ENCODE measurements at regions not wholly inside any gene's neighbourhood (a gene's known extent, or its start where the extent isn't known, plus 50 kb on each side); places are given as distances from the start of the nearest gene placed in this dataset.

GRCh38 chr20:48394415-48395081, 433.3 kb downstream of the PREX1 start:
- Histone ChIP-seq H3K9me3 (ENCODE audit: low read length) (peaks cover 4% of the 10 kb centered on the region), H3K4me1 (ENCODE audit: insufficient read depth, low read length) (no peaks in the 10 kb centered on the region), H3K27ac (ENCODE audit: low read depth, low read length) (no peak overlapping the region), H3K4me3 (ENCODE audit: low read length) (no peak overlapping the region), H3K27me3 (ENCODE audit: insufficient read depth, low read length, poor library complexity, severe bottlenecking) (no peaks in the 10 kb centered on the region), H3K36me3 (ENCODE audit: insufficient read depth, low read length) (no peaks in the 10 kb centered on the region)
- CTCF ChIA-PET = no interaction called here
- DNase-seq = no peak
- H3K36me3 Mint-ChIP-seq = peaks cover 0 to 4% (median 1%) of the 10 kb centered on the region in 3 donors
- peaks cover 5 to 21% of the 10 kb centered on the region in 2 donors for H3K27me3 Mint-ChIP-seq
- no peaks in the 10 kb centered on the region for H3K4me1 Mint-ChIP-seq
- POLR2A ChIA-PET = no interaction called here
- H3K27ac Mint-ChIP-seq = no peak overlapping the region
- peaks cover 7 to 24% (median 11%) of the 10 kb centered on the region in 5 donors for H3K9me3 Mint-ChIP-seq
- no peak overlapping the region for H3K4me3 Mint-ChIP-seq

- Mint-ChIP-seq H3K9me3 (peaks cover 7 to 24% (median 11%) of the 10 kb centered on the region in 5 donors), H3K27me3 (peaks cover 5 to 22% of the 10 kb centered on the region in 2 donors), H3K4me3 (no peak overlapping the region), H3K36me3 (peaks cover 0 to 4% (median 1%) of the 10 kb centered on the region in 3 donors), H3K27ac (no peak overlapping the region), H3K4me1 (no peaks in the 10 kb centered on the region)
- DNase-seq = no peak
- CTCF ChIA-PET = no interaction called here
- Histone ChIP-seq H3K27ac (ENCODE audit: low read depth, low read length) (no peak overlapping the region), H3K9me3 (ENCODE audit: low read length) (peaks cover 4% of the 10 kb centered on the region), H3K4me3 (ENCODE audit: low read length) (no peak overlapping the region), H3K36me3 (ENCODE audit: insufficient read depth, low read length) (no peaks in the 10 kb centered on the region), H3K4me1 (ENCODE audit: insufficient read depth, low read length) (no peaks in the 10 kb centered on the region), H3K27me3 (ENCODE audit: insufficient read depth, low read length, poor library complexity, severe bottlenecking) (no peaks in the 10 kb centered on the region)
- POLR2A ChIA-PET = no interaction called here
Observed at GRCh38 chr20:48393737-48394314, 434.0 kb downstream of the PREX1 start.

- Histone ChIP-seq H3K27me3 (ENCODE audit: insufficient read depth, low read length, poor library complexity, severe bottlenecking) (no peaks in the 10 kb centered on the region), H3K27ac (ENCODE audit: low read depth, low read length) (no peak overlapping the region), H3K36me3 (ENCODE audit: insufficient read depth, low read length) (no peaks in the 10 kb centered on the region), H3K9me3 (ENCODE audit: low read length) (peaks cover 4% of the 10 kb centered on the region), H3K4me3 (ENCODE audit: low read length) (no peak overlapping the region), H3K4me1 (ENCODE audit: insufficient read depth, low read length) (no peaks in the 10 kb centered on the region)
- Mint-ChIP-seq H3K27me3 (peaks cover 5 to 25% of the 10 kb centered on the region in 2 donors), H3K27ac (no peak overlapping the region), H3K9me3 (peaks cover 7 to 24% (median 11%) of the 10 kb centered on the region in 5 donors), H3K4me1 (no peaks in the 10 kb centered on the region), H3K36me3 (peaks cover 0 to 4% (median 1%) of the 10 kb centered on the region in 3 donors), H3K4me3 (no peak overlapping the region)
- ChIA-PET CTCF (no interaction called here), POLR2A (no interaction called here)
- DNase-seq = no peak
Observed at GRCh38 chr20:48393311-48393685, 434.5 kb downstream of the PREX1 start.

DNA sequence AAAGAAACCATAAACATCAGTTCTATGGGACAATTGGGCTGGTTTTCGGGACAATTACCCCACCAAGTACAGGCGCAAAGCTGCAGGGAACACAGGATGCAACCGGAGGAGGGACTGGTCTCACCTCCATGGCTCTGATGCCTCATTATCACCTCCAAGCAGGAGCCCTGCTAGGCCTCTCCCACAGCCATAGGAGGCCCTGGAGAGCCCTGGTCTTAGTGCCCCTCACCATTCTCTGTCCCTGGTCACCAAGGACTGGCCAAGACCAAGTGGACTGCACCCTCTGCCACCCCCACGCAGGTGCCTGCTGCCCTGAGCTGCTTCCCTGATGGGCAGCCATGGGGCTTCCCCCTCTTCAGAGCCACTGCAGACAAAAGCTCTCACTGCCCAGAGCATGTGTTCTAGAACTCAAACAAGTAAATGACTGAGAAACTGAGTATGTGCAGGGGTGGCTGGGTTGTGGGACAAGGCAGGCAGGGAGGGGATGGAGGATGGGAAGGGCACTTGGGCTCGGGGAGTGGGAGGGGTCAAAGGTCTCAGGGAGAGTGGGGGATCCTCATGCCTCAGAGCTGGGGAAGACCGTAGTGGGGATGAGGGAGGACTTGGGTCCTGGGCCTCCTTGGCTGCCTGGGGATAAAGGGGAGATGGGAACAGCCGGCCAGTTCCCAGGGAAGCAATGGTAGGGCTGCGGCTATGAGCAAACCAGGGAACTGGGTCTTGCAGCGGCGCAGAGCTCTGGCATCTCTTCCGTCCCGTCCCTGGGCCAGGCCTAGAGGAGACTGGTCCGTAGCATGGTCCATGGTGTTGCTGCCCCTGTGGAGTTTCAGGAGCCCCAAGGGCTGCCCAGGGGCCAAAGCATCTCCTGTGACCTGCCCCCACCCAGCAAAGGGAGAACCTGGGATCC, 435.1 kb downstream of the PREX1 start:
- no peaks in the 10 kb centered on the region for H3K4me1 ChIP-seq (ENCODE audit: insufficient read depth, low read length)
- no peaks in the 10 kb centered on the region for H3K27me3 ChIP-seq (ENCODE audit: insufficient read depth, low read length, poor library complexity, severe bottlenecking)
- H3K36me3 Mint-ChIP-seq = peaks cover 0 to 4% (median 1%) of the 10 kb centered on the region in 3 donors
- no peak for DNase-seq
- H3K27ac ChIP-seq (ENCODE audit: low read depth, low read length) = no peak overlapping the region
- peaks cover 4% of the 10 kb centered on the region for H3K9me3 ChIP-seq (ENCODE audit: low read length)
- ChIA-PET POLR2A (no interaction called here), CTCF (no interaction called here)
- no peak overlapping the region for H3K27ac Mint-ChIP-seq
- H3K4me3 Mint-ChIP-seq = no peak overlapping the region
- H3K27me3 Mint-ChIP-seq = peaks cover 5 to 25% of the 10 kb centered on the region in 2 donors
- no peaks in the 10 kb centered on the region for H3K4me1 Mint-ChIP-seq
- no peak overlapping the region for H3K4me3 ChIP-seq (ENCODE audit: low read length)
- no peaks in the 10 kb centered on the region for H3K36me3 ChIP-seq (ENCODE audit: insufficient read depth, low read length)
- peaks cover 7 to 24% (median 11%) of the 10 kb centered on the region in 5 donors for H3K9me3 Mint-ChIP-seq

DNA sequence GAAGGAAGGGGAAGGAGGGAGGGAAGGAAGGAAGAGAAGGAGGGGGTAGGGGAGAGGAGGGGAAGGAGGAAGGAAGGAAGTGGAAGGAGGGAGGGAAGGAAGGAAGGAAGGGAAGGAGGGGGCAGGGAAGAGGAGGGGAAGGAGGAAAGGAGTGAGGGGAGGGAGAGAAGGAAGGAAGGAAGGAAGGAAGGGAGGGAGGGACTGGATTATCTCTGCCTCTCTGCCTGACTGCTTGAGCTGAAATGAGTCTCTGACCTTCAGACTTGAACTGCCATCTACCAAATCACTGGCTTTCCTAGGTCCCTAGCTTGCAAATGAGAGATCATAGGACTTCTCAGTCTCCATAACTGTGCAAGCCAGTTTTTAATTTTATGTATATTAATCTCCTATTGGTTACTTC, 436.8 kb downstream of the PREX1 start:
- peaks cover 4% of the 10 kb centered on the region for H3K9me3 ChIP-seq (ENCODE audit: low read length)
- H3K4me1 ChIP-seq (ENCODE audit: insufficient read depth, low read length) = no peaks in the 10 kb centered on the region
- H3K27ac Mint-ChIP-seq = no peak overlapping the region
- H3K9me3 Mint-ChIP-seq = peaks cover 7 to 24% (median 11%) of the 10 kb centered on the region in 5 donors
- no peak overlapping the region for H3K4me3 ChIP-seq (ENCODE audit: low read length)
- no peaks in the 10 kb centered on the region for H3K4me1 Mint-ChIP-seq
- no peak for DNase-seq
- H3K4me3 Mint-ChIP-seq = no peak overlapping the region
- CTCF ChIA-PET = no interaction called here
- no peak overlapping the region for H3K27ac ChIP-seq (ENCODE audit: low read depth, low read length)
- POLR2A ChIA-PET = no interaction called here
- H3K36me3 Mint-ChIP-seq = peaks cover 0 to 4% (median 1%) of the 10 kb centered on the region in 3 donors
- H3K27me3 ChIP-seq (ENCODE audit: insufficient read depth, low read length, poor library complexity, severe bottlenecking) = no peaks in the 10 kb centered on the region
- peaks cover 10 to 28% of the 10 kb centered on the region in 2 donors for H3K27me3 Mint-ChIP-seq
- no peaks in the 10 kb centered on the region for H3K36me3 ChIP-seq (ENCODE audit: insufficient read depth, low read length)

DNA sequence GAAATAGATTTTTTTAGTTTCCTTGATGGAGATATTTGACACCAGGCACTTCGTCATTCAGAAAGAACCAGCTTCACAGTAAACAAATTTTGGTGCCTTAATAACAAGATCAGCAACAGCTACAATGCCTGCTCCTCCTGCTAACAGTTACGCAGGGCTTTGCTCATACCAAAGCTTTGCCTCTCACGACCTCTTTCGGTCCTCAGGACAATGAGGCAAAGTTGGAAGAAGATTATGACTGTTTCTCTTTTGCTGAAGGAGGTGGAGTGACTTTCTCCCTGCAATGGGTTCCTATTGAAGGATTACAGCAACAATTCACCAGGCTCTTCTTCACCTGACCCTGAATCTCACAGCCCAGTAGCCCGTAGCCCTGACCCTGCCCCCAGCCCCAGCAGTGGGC, 440.1 kb downstream of the PREX1 start:
- Mint-ChIP-seq H3K4me1 (no peaks in the 10 kb centered on the region), H3K4me3 (no peak overlapping the region), H3K27me3 (peaks cover 8 to 18% of the 10 kb centered on the region in 2 donors), H3K27ac (no peak overlapping the region), H3K36me3 (peaks cover 0 to 4% (median 0%) of the 10 kb centered on the region in 3 donors), H3K9me3 (peaks cover 7 to 16% (median 9%) of the 10 kb centered on the region in 5 donors)
- no peaks in the 10 kb centered on the region for H3K27me3 ChIP-seq (ENCODE audit: insufficient read depth, low read length, poor library complexity, severe bottlenecking)
- H3K27ac ChIP-seq (ENCODE audit: low read depth, low read length) = no peak overlapping the region
- H3K9me3 ChIP-seq (ENCODE audit: low read length) = peaks cover 4% of the 10 kb centered on the region
- ChIA-PET POLR2A (no interaction called here), CTCF (no interaction called here)
- no peaks in the 10 kb centered on the region for H3K36me3 ChIP-seq (ENCODE audit: insufficient read depth, low read length)
- H3K4me3 ChIP-seq (ENCODE audit: low read length) = no peak overlapping the region
- DNase-seq = no peak
- H3K4me1 ChIP-seq (ENCODE audit: insufficient read depth, low read length) = no peaks in the 10 kb centered on the region

GRCh38 chr20:48385527-48385926, 442.3 kb downstream of the PREX1 start:
- no peaks in the 10 kb centered on the region for H3K36me3 ChIP-seq (ENCODE audit: insufficient read depth, low read length)
- H3K27ac Mint-ChIP-seq = no peak overlapping the region
- no peak overlapping the region for H3K27ac ChIP-seq (ENCODE audit: low read depth, low read length)
- POLR2A ChIA-PET = no interaction called here
- peaks cover 11 to 31% of the 10 kb centered on the region in 2 donors for H3K27me3 Mint-ChIP-seq
- no peak overlapping the region for H3K4me3 Mint-ChIP-seq
- CTCF ChIA-PET = no interaction called here
- H3K27me3 ChIP-seq (ENCODE audit: insufficient read depth, low read length, poor library complexity, severe bottlenecking) = no peaks in the 10 kb centered on the region
- no peaks in the 10 kb centered on the region for H3K9me3 ChIP-seq (ENCODE audit: low read length)
- no peak overlapping the region for H3K4me3 ChIP-seq (ENCODE audit: low read length)
- peaks cover 0 to 7% (median 2%) of the 10 kb centered on the region in 5 donors for H3K9me3 Mint-ChIP-seq
- no peak for DNase-seq
- no peaks in the 10 kb centered on the region for H3K4me1 ChIP-seq (ENCODE audit: insufficient read depth, low read length)
- H3K4me1 Mint-ChIP-seq = no peaks in the 10 kb centered on the region
- peaks cover 0 to under 1% (median 0%) of the 10 kb centered on the region in 3 donors for H3K36me3 Mint-ChIP-seq

- no peaks in the 10 kb centered on the region for H3K4me1 Mint-ChIP-seq
- H3K4me1 ChIP-seq (ENCODE audit: insufficient read depth, low read length) = no peaks in the 10 kb centered on the region
- H3K4me3 ChIP-seq (ENCODE audit: low read length) = no peak overlapping the region
- peaks cover 0 to 2% (median 0%) of the 10 kb centered on the region in 3 donors for H3K36me3 Mint-ChIP-seq
- POLR2A ChIA-PET = no interaction called here
- H3K9me3 ChIP-seq (ENCODE audit: low read length) = no peaks in the 10 kb centered on the region
- H3K4me3 Mint-ChIP-seq = no peak overlapping the region
- no peak for DNase-seq
- H3K27me3 ChIP-seq (ENCODE audit: insufficient read depth, low read length, poor library complexity, severe bottlenecking) = no peaks in the 10 kb centered on the region
- CTCF ChIA-PET = no interaction called here
- peaks cover 0 to 4% (median 0%) of the 10 kb centered on the region in 5 donors for H3K9me3 Mint-ChIP-seq
- no peak overlapping the region for H3K27ac ChIP-seq (ENCODE audit: low read depth, low read length)
- no peaks in the 10 kb centered on the region for H3K36me3 ChIP-seq (ENCODE audit: insufficient read depth, low read length)
- H3K27me3 Mint-ChIP-seq = peaks cover 11 to 34% of the 10 kb centered on the region in 2 donors
- no peak overlapping the region for H3K27ac Mint-ChIP-seq
Observed at GRCh38 chr20:48385114-48385513, 442.7 kb downstream of the PREX1 start.
